HEK293 (cell line): ENCODE measurements at regions not wholly inside any gene's neighbourhood (a gene's known extent, or its start where the extent isn't known, plus 50 kb on each side); places are given as distances from the start of the nearest gene placed in this dataset.

Experiments
- KLF16 ChIP-seq: fragments of 450-650 bp; formaldehyde crosslinking; IDR thresholded peaks from 2 replicates; pipeline ENCODE4 v1.5.1; 2017; ENCODE audit warnings: missing biosample characterization, missing genetic modification characterization
- ZNF404 ChIP-seq: fragments of 450-650 bp; formaldehyde crosslinking; IDR thresholded peaks from 2 replicates; pipeline ENCODE4 v1.5.1; 2017; ENCODE audit warnings: missing biosample characterization, missing genetic modification characterization

DNA sequence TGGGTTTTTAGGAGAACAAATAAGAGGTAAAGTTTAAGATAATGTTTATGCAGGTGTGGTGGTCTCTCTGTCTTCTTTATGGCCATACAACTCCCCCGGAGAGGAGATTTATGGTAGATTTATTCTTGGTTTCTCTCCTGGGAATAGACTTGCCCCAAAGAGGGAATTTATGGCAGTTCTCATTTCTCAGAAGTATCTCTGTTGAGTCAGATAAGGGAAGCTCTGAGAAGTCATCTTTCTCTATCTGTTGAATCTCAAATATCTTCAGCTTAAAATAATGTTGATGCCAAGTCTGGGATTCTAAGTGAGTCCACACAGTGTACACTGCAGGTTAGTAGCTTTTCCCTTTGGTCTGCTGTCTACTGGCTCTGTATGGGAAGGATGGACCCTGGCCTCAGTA lies 276.4 kb upstream of the PLET1 start:
- no peak for TF ChIP-seq ZNF404
- TF ChIP-seq KLF16 = no peak
